ENCODE measurements at regions not wholly inside any gene's neighbourhood (a gene's known extent, or its start where the extent isn't known, plus 50 kb on each side); places are given as distances from the start of the nearest gene placed in this dataset.

- TF ChIP-seq POLR2A (IDR thresholded peaks at IDR 0.05; ENCODE audit: extremely low read depth, insufficient read length) (no peak), CTCF (IDR thresholded peaks at IDR 0.05; ENCODE audit: low read depth, low read length) (no peak), MYC (IDR thresholded peaks at IDR 0.05; ENCODE audit: low read depth, low read length) (no peak)
- TF ChIP-seq, protein P1, sequence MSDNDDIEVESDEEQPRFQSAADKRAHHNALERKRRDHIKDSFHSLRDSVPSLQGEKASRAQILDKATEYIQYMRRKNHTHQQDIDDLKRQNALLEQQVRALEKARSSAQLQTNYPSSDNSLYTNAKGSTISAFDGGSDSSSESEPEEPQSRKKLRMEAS (IDR thresholded peaks at IDR 0.05; ENCODE audit: low read depth, low read length), result no peak
These were observed 209.7 kb downstream of the ATXN7L3B start for GRCh38 chr12:74747305-74747704.

Data from NB4 (cell line).